Stimulated activated CD4-positive, alpha-beta T cell treated with anti-CD3 and anti-CD28 coated beads, Interleukin-4, amount 100 ng/mL, for 24 hours (primary cell): ENCODE measurements at regions not wholly inside any gene's neighbourhood (a gene's known extent, or its start where the extent isn't known, plus 50 kb on each side); places are given as distances from the start of the nearest gene placed in this dataset.

Source experiments
- DNase-seq: peaks from one replicate; pipeline ENCODE4 v3.0.0-alpha.2; 2020

DNA sequence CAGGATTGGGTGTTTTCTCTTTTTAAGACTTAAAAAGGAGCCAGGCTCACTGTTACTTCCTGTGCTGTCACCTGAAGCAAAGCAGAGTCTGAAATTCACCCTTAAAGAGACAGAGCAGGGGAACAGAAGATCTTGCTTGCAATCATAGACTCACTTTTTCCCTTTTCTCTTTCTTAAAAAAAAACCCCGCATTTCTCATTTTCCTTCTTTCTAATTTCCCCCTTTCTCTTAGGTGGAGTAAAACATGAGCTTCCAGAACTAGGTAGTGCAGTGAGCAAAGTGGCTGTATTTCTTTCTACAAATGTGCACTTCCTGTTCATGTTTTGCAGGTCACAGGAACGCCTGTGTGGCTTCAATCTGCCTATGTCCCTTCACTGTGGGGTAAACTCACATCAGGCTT is 381.2 kb downstream of the LPIN1 start:
- no peak for DNase-seq

DNA sequence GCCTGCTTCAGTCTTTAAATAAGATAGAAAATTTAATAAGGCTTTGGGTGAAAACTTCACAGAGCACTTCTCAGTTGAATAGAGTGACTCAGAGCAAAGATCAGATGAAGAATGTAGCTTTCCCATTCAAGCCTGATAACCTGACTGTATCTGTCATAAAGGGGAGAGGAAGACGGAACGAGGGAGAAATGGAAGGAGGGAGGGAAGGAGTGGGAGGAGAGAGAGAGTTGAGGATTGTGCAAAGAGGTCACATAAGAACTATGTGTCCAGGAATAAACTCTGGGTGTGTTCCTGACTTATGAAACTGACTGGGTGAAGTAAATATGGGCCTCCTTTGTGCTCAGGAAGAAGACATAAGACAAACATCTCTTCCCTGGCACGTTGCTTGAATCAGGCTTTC is 385.5 kb downstream of the LPIN1 start:
- DNase-seq: no peak

DNA sequence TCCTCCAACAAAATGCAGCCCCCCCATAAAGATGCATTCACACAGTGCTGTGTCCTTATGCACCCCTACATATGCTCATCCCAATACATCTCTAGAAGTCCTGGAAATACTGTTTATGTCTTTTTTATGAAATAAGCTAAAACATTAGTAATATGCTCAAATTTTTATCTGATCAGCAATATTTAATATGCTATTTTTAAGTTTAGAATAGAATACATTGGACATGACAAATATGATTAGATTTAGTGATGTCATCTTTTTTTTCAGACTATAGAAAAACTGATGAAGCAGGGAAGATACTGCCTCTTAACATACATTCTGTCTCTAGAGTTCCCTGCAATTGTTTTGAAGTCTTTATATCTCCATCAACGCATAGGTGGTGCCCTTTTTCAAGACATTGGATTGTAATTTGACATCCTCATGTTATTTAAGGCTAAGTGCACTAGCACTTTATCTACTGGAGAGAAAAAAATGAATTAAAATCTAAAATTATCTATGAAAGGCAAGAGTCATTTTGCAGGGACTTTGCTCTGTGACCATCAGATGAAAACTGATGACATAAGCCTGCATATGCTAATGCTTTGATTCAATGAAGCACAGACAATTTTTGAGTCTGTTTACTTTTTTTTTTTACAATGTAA is 395.3 kb downstream of the LPIN1 start:
- no peak for DNase-seq

DNA sequence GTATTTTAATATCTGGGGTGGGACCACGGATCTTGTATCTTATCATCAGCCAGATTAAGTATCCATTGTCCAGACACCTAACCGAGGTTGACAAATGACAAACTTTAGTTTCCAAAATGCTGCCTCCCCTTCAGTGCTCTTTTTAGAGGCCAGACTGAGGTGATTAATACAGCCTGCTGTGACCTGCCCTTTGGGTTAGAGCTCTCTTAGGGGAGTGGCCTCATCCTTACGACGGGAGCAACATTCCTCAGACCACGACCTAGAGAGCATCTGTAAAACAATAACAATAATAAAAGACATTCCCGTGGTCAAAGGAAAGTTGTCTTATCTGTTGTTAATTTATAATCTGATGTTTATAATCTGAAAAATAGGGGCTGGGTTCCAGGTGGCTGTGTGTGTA is 405.3 kb downstream of the LPIN1 start:
- DNase-seq: no peak

DNA sequence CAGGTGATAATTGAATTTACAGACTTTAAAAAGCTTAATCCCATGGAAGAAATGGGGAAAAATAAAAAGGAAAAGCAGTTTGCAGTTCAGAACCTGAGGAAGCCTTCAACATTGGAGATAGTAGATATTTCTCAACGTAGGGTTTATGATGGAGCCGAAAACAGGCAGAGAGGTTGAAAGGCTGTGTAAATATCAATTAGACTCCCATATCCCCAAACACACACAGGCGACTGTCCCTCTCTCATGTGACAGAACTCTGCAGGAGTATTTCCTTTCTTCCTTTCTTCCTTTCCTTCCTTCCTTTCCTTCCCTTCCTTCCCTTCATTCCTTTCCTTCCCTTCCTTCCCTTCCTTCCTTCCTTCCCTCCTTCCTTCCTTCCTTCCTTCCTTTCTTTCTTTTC is 406.5 kb downstream of the LPIN1 start:
- DNase-seq: no peak

DNA sequence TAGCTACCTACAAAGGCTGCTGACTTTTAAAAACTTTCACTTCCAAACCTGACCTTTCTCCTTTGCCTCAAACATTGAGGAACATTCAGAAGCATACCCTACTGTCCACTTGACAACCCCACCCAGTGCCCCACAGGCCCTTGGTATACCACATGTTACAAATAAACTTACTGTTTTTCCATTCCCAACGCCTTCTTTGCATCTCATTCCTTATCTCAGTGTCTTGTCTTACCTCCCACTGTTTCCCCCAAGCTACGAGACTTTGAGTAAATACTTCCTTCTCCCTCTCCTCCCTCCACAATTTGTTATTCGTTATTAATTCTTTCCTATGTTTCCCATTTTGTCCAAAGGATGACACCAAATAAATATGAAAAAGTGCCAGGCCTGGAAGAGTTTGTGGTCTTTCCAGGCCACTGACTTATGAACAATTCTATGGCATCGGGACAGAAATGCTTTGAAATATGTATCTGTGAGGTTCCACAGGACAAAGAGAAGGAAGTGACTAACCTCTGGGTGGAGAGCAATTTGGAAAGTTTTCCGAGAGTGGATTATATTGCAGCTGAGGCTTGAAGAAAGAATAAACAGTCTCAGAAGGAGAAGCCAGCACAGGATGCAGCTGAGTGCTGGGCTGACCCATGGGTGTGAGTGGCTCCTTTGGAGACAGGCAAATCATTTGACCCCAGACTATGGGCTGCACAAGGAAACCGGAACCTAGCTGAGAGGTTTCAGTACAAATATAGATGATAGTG is 409.0 kb downstream of the LPIN1 start:
- DNase-seq: no peak

DNA sequence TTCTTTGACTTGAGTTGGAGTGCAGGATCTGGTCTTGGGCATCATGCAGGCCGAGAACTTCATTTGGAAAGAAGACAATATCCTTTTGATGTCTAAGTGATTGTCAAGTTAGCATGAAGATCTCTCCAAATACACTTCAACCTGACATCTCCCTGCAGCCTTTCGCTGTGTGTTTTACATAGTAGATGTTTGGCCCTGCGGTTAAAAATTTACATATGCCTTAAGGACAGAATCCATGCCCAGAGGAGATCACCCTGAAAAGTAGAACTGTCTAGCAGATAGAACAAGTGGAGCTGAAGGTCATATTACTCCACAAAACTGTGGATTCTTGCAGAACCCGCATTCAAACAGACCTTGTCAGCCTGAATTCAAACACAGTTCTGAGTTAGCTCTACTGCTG is 409.9 kb downstream of the LPIN1 start:
- DNase-seq: no peak

DNA sequence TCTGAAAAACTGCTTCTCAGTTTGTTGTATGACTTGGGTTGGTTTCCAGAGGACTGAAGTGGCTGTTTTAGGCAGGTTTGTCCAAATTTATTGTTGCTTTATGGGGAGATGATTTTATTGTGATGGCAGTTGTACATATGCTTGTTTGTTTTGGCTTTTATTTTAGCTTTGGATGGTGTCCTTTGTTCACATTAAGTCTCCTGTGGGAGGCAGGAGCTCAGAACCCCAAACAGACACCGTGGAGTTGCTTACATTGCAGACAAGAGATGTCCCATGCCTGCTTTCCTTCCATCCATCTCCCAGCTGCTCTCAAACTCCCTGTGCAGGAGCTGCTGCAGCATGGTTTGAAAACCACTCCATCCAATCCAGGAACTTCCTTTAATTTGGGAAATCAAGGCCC is 414.7 kb downstream of the LPIN1 start:
- DNase-seq: no peak

DNA sequence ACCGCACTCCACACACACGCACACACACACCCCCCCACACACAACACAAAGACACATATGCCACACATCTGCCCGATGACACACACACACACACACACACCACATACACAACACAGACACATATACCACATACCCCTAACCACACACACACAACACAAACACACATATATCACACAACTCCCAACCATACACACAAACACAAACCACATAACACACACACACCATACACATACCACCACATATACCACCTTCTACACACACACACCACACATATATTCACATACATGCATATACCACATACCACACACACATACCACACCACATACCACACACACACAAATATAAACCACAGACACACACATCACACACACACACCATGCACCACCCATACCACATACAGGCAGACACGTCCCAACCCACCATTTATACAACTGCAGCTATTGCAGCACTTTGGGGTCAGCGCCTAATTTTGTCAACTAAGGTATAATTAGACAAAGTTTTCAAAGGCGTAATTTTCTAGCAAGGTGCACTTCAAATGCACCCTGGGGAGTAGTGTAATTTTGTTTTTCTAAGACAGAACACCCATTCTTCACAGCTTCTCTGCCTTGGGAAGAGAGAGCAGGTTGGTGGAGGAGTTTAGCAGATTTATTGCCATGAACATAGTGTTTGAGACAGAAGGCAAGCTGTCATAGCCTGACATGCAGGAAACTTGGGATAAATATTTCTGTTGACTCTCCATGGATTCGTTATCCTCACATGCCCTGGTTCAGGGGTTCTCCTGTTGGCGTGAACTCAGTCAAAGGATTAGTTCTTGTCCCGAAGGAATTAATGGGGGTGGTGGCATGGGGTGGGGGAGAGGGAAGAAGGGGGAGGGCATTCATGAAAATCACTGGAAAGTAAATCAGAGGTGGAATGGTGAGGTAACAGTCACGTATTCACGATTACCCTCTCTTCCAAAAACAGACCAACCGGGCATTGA is 416.1 kb downstream of the LPIN1 start:
- DNase-seq: no peak

DNA sequence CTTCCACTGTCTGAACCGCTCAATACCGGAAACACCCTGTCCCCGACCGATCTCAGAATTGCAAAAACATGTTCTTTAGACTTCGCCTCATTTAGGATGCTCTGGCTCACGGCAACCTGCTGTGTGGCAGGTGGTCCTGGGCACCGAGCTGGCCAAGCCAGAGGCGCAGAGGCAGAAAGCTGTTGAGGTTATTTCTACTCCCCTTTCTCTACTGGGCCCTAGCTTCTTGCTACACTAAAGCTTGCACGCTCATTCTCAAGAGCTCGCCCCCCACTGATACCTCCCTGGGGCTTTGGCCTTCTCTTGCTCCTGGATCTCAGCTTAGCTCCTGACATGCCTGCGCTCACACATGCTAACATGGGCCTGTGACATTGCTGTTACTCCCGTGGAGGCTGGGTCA is 417.4 kb downstream of the LPIN1 start:
- DNase-seq: no peak

DNA sequence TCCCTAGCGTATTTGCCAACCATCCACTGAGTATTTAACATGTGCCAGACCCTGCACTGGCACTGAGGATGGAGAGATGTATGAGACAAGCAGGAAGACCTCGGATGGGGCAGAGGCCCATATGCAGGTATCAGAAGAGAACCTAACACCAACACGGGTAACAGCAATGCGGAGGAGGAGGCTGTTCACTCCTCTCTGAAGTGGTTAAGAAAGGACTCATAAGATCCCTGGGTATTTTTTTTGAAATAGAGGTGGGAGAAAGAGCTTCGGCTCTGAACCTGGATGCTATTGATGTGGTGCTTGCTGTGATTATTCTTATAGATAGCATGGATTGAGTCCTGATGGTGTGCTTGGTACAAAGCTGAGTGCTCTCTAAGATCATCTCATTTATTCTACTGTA is 418.3 kb downstream of the LPIN1 start:
- DNase-seq: no peak

DNA sequence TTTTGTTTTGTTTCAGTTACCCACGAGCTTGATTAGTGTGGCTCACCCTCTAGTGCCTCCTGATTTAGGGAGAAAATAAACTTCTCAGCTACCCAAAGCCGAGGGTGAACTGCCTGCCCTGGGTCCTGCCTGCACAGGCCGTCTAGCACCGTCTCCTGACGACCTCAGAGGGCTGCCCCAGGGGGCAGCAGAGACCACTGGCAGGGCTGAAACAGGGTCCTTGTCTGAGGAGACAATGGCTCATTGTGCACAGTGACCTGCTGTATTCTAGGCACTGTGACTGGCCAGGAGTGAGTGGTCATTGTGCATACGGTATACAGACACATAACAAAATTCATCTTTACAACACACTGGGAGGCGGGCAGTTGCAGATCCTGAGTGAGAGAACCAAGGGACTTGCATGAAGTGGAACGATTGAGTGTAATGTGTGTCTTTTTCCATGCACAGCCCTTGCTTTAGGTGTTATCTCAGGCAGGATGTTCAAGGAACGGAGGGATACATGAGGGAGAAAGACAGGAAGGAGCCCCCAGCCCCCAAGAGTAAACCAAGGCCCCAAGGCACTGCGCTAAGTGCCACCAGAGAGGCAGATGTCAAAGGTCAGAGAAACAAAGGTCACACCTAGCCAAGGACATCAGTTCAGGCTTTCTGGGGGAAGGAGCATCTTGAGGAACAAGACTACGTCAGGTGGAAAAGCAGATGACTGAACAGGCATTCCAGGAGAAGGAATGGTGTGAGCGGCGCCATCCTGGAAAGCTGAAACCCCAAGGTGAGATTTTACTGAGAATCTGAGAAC is 421.3 kb downstream of the LPIN1 start:
- no peak for DNase-seq

DNA sequence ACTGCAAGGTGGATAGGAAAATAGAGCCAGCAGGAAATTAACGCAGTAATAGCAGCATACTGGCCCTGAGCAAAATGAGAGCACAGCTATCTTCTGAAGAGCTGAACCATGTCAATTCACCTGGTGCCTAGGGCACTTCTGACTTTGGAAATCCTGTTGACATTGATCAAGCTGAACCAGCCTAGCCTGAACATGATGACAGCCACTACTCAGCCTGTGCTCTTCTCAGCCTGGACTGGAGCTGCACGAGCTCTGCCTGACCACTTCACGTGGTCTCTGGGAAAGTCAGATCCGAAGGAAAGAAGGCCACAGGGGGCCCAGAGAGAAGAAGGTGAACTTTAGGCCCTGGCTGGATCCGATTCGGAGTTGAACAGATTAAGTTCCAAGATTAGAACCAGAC is 421.9 kb downstream of the LPIN1 start:
- no peak for DNase-seq

DNA sequence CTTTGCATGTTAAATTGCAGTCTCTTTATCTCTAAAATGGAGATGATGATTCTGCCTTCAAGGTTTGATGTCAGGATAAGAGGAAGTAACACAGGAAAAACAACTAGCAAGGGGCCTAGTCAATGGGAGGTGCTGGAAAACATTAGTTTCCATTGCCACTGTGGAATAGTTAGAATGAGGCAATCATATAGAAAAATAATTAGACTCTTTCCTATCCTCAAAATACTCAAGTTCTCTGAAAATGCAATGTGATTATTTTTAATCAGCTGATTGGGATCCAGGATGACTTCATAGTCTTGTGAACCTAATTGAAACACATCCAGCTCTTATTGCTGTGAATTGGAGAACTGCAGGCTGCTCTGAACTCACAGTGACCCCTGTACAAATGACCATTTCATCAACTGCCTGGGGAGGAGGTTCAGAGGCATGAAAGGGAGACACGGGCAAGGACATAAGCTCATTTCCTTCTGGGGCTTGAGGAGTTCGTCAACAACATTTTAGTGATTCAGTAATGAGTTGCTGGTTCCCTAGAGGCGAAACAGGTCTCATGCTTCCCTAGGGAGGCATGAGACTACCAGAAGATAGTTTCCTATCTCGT is 422.5 kb downstream of the LPIN1 start:
- DNase-seq: no peak

DNA sequence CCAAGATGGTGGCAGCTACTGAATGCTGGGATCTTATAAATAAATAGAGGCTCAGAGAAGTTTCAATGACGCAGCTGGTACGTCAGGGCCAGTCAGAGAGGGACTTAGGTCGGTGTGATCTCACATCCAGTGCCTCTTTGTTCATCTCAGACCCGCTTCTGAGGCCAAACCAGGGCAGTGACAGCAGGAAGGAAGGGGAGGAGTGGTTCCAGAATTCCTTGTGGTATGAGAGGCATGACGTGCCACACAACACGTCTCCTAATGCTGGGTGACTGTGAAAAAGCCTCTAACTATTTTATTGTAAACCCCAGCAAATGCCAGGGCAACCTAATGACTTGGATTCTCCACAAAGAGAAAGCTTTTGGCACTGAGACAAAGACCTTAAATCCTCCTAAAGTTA is 423.3 kb downstream of the LPIN1 start:
- DNase-seq: peak; percentile 18

DNA sequence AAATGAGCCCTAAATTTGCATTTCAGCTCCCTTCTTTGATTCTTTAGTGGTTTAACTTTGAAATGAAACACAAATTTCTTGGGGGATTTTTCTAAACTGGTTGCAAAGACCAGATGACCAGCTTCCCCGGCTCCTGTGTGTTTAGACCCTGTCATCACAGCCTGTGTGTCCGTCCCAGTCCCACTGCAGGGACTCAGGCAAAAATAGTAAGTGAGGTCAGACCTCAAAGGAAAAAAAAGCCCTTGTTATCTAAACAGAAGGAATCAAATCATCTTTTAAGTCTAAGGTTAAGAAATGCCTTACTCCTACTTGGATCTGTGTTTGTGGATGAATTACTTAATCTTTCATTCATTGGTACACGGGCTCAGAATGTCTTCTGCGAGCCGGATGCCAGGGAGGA is 423.7 kb downstream of the LPIN1 start:
- no peak for DNase-seq

DNA sequence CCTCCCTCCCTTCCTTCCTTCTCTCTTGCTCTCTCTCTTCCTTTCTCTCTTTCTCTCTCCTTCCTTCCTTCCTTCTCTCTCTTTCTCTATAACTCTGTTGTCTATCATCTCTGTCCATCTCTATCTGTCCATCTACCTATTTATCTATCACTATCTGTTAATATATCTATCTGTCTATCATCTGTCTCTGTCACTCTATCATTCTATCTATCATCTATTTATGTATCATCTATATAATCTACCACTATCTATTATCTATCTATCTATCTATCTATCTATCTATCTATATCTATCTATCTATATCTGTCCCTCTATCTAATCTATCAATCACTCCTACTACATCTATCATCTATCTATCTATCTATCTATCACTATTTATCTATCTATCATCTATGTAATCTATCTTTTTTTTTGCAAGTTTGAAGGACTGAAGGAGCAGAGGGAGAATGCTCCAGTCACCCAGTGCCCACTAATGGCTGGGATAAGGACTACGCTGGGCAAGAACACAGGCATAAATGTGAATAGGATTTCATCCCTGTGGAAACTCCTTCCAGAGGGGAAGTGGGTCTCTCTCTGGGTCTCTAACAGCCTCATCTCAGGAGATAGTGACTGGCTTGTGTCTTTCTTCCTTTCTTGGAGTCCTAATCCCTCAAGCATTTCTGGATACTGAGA is 427.0 kb downstream of the LPIN1 start:
- no peak for DNase-seq

DNA sequence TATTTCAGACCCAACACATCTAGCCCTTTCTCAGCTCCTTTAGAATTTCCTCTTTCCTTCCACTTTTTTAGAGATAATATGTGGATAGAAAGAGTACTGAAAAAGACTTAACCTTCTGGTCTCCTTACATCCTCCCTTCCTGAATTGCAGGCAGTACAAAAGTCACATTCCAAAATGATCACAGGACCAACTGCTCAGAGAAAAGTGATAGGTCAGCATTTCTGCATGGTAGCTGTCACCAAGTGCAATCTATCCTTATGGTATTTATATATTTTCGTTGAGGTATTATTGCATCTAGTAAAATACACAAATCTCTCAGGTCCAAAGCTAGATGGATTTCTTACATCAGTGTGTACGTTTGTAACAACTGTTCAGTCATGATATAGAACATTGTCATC is 427.5 kb downstream of the LPIN1 start:
- DNase-seq: no peak

DNA sequence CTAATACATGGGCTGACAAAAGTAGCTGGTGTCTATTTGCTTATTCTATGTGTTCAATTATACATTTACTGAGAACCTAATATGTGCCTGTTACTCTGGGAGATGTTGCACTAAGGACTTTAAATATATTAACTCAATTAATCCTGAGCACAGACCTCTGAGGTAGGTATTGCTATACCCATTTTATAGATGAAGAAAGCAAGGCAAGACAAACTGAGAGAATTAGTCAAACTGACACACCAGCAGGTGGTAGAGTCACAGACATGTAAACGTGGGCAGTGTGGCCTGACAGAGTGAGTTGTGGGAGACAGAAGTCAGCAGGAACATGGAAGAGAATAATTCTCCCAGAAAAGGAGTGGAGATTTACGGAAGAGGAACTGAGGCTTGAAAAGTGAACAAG is 428.9 kb downstream of the LPIN1 start:
- DNase-seq: no peak

DNA sequence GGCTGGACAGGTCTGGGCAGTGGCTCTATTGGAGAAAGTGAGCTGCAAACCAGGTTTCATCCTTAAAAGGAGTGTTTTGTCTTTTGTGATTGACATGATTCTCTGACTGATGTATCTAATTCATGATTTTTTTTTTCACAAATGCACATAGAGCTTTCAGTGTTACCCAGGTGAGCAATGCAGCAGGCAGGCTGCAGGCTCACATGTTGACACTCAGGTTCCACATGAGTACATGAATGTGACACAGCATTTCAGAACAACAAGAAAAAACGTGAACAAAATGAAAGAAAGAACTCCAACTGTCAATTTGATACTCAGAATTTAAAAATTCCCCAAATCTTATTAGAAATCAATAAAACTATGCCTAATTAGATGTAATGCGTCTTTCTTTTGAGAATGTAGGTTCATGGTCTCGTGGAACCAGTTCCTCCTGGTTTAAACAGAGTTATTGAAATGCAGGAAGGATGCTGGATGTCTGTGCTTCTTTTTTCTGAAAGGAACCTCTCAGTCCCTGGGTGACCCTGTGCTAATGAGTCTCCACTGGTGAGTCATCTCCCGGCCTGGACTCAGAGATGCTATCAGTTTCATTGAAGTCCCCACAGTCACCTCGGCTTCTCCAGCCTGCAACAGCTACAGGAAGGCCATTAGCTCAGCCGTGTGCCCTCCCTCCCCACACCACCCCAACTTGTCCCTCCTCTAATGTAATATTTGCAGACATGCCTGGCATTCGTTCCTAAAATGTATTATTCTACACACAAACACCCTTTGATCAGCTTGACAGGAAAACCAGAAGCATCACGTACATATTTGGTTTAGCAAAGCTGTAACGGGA is 430.4 kb downstream of the LPIN1 start:
- DNase-seq: no peak
